NCI-H1930 (cell line): ENCODE measurements at regions not wholly inside any gene's neighbourhood (a gene's known extent, or its start where the extent isn't known, plus 50 kb on each side); places are given as distances from the start of the nearest gene placed in this dataset.
"Not testable (repeated sequence)": the region's sequence is repeated elsewhere in the genome, so short reads cannot be mapped to it uniquely, and the experiment has no call there.

Source experiments
- DNase-seq, 2 experiments: peaks; one replicate each; lab custom pipeline; 2025; lab: John Stamatoyannopoulos, UW

DNA sequence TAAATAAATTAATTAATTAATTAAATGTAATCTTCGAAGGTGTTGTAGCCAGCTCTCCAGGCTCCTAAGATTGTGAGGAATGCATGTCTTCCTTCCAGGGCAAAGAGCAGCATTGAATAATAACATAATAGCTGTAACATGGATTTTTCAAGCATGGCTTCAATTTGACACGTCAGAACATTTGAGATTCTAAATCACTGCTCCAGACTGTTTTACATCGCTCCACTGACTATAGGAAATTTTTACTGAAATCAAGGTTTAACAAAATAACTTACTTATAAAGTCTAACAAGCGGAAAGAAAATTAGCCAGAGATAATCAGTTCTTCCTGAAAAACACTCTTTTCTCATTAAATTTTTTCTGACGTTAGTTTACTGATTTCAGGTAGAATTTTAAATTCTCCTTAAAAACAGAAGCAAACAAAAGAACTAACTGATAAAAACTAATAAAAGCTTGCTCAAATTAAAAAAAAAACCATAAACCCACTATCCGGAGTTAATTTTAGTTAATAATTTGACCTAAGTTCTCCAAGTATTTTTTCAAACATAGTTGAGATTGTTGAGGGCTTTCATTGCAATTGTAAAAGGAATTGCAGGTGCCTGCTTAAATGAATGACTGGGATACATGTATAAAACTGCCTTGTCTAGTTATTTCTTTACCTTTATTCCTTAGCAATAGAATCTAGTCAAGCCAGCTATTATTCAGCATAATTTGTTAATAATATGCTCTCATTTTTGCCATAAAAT, 51.2 kb upstream of the SGCE start:
- DNase-seq, result no peak

GRCh38 chr7:94710256-94710655, 54.3 kb upstream of the SGCE start:
- DNase-seq, result no peak

DNA sequence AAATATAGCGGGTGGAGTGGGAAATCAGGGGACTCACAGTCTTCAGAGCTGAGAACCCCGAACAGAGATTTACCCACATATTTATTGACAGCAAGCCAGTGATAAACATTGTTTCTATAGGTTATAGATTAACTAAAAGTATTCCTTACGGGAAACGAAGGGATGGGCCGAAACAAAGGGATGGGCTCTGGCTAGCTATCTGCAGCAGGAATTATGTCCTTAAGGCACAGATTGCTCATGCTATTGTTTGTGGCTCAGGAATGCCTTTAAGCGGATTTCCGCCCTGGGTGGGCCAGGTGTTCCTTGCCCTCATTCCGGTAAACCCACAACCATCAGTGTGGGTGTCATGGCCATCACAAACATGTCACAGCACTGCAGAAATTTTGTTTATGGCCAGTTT, 66.4 kb upstream of the SGCE start:
- DNase-seq, result not testable (repeated sequence)

DNA sequence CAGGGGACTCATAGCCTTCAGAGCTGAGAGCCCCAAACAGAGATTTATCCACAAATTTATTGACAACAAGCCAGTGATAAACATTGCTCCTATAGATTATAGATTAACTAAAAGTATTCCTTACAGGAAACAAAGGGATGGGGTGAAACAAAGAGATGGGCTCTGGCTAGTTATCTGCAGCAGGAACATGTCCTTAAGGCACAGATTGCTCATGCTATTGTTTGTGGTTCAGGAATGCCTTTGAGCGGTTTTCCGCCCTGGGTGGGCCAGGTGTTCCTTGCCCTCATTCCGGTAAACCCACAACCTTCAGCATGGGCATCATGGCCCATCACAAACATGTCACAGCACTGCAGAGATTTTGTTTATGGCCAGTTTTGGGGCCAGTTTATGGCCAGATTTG, 73.0 kb upstream of the SGCE start:
- DNase-seq, result not testable (repeated sequence)

DNA sequence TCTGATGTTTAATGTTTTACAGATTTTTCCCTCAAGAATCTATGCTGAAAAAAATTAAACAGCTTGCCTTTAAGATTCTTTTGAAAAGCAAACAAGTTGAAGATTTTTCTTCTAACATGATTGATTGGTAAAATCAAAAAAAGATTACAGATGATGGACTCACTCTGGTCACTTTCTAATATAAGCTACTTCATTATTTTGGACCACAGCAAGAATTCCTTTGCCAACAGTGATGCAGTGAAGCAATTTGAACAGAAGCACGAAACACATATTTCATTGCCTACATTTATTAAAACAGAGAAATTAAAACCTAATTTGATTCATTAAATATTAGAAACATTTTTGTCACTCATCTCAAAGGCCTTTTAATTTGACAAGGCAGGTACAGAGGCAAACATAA, 82.1 kb upstream of the SGCE start:
- DNase-seq, result no peak

DNA sequence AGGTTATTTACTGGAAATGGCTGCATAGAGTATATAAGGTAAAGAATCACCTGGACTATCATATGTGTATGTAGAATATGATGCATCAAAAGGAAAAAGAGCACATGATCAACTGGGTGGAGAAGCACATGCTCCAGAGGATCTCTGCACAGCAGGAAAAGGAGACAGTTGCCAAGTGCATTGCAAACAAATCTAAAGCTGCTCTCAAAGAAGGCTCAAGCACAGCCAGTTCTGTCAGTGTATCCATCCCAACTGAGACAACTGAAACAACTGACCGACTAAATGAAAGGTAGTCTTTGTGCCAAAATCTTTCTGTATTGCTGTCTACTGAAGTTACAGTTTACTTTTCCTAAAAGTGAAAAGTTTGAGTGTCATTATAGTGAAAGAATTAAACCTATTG, 83.2 kb upstream of the SGCE start:
- no peak for DNase-seq

DNA sequence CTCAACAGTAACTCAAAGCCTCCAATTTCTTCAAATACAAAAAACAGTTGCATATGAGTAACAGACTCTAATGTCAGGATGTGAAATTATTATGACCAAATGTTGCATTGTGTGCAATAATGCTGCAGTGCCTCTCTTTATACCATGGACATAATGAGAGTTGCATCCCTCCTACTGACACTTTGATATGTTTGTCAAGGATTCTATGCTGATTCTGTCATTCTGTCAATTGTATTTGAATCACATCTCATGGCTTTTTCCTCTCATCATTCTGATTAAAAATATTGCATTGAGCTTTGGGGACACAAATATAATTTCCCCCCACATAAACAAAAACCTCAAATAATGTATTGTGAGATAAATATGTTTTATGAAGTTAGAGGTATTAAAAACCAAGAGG, 84.6 kb upstream of the SGCE start:
- no peak for DNase-seq

- no peak for DNase-seq
Observed at GRCh38 chr7:94741179-94741578, 85.2 kb upstream of the SGCE start.

DNA sequence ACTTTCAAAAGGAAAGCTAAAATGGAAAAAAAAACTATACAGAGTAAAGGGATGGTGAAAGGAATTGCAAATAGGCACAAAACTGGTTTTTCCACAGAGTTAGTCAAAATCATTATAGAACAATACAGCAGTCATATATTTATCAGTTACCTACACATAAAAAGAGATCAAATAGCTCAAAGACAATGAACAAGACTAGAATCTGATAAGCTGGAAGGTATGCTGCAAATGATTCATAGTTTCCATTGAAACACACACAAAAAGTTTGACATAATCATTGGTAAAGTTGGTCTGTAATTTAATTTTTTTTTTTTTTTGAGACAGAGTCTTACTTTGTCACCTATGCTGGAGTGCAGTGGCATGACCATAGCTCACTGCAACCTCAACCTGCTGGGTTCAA, 92.4 kb upstream of the SGCE start:
- DNase-seq, result no peak

DNA sequence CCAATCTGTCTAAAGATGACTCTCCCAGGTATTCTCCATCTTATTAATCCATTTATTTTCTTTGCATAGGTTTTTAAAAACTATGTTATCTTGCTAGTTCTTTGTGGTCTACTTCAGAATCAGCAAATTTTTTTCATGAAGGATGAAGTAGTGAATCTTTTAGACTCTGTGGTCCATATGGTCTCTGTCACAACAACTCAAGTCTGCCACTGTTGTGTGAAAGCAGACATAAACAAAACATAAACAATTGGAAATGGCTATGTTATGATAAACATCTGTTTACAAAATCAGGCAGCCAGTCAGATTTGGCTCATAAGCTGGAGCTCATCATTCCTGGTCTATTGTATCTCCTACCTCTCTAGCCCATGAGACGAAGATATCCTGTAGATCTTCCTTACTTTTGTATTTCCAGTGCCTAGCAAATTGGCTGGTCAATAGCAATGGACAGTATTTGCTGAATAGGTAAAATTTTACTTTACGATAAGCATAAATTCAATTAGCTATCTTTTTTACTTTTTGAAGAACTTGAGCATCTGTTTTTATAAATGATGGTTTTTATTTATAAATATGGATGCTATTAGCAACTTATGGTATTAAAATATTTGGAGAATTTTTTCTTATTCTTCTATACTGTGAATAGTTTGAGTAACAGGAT, 104.6 kb upstream of the SGCE start:
- no peak for DNase-seq

DNA sequence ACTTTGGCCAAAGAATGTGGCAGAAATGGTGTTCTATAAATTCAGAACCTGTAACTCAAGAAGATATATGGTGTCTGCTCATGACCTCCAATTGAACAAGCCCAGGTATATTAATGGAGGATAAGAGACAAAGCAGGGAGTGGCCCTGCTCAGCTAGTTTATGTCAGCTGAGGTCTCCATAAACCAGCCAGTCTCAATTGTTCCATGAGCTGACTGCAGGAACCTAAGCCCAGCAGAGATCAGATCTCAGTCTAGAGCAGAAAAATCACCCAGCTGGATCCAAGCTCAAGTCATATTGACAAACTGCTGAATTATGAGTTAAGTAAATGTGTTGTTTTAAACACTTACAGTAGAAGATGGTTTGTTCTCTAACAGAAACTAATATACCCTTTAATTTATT, 105.5 kb upstream of the SGCE start:
- DNase-seq, result no peak

- DNase-seq, result no peak
Observed at GRCh38 chr7:94763268-94763667, 107.3 kb upstream of the SGCE start.

- DNase-seq, result no peak
Observed at GRCh38 chr7:94769724-94770123, 113.8 kb upstream of the SGCE start.

- no peak for DNase-seq
Observed at GRCh38 chr7:94778711-94779459, 123.0 kb upstream of the SGCE start.

- DNase-seq, result no peak
Observed at GRCh38 chr7:94779861-94780260, 123.9 kb upstream of the SGCE start.

- no peak for DNase-seq
Observed at GRCh38 chr7:94781236-94781635, 125.3 kb upstream of the SGCE start.

GRCh38 chr7:94782777-94783176, 124.6 kb upstream of the PPP1R9A start:
- no peak for DNase-seq

- DNase-seq, result no peak
Observed at GRCh38 chr7:94787285-94787684, 120.1 kb upstream of the PPP1R9A start.

- DNase-seq, result not testable (repeated sequence)
Observed at GRCh38 chr7:94788378-94788777, 119.0 kb upstream of the PPP1R9A start.

GRCh38 chr7:94792241-94792640, 115.2 kb upstream of the PPP1R9A start:
- DNase-seq, result no peak

DNA sequence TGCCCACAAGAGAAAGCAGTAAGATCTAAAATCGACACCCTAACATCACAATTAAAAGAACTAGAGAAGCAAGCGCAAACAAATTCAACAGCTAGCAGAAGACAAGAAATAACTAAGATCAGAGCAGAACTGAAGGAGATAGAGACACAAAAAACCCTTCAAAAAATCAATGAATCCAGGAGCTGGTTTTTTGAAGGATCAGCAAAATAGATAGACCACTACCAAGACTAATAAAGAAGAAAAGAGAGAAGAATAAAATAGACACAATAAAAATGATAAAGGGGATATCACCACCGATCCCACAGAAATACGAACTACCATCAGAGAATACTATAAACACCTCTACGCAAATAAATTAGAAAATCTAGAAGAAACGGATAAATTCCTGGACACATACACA, 110.0 kb upstream of the PPP1R9A start:
- not testable (repeated sequence) for DNase-seq

DNA sequence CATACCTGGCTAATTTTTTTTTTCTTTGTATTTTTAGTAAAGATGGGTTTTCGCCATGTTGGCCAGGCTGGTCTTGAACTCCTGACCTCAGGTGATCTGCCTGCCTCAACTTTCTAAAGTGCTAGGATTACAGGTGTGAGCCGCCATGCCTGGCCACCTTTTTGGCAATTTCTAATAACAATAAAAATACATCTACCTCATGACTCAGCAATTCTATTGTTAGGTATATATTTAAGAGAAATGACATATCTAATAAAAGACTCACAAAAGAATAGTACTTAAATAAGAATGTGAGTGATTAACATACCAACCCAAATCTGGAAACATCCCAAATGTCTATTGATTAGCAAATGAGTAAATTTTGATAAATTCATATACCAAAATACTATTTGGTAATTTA, 103.6 kb upstream of the PPP1R9A start:
- no peak for DNase-seq

GRCh38 chr7:94808673-94809072, 98.7 kb upstream of the PPP1R9A start:
- DNase-seq, result not testable (repeated sequence)
